ENCODE measurements at regions not wholly inside any gene's neighbourhood (a gene's known extent, or its start where the extent isn't known, plus 50 kb on each side); places are given as distances from the start of the nearest gene placed in this dataset.
"Not testable (repeated sequence)": the region's sequence is repeated elsewhere in the genome, so short reads cannot be mapped to it uniquely, and the experiment has no call there.

GRCh38 chr12:83763425-83763824 is 1076.7 kb downstream of the TMTC2 start:
- DNase-seq (ENCODE audit: low read depth in 1 of 2, low spot score in 1 of 2) = no peak

DNA sequence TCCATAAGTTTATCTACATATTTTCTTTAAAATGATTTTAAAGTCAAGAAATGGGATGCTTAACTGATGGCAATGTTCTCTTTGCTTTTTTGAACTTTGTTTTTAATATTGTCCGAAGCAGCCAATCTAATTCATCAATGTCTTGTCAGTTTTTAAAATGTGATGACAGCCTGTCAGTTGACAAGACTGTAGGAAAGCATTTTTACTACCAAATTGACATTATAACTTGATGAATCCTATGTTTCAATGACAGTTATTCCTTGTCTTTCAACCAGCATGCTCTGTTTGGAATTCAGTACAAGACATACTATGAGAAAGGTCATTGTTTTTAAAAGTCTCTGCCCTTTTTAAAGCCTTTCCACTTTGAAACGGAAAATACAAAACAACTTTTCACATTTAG is 1073.2 kb downstream of the TMTC2 start:
- DNase-seq (ENCODE audit: low read depth in 1 of 2, low spot score in 1 of 2) = no peak

GRCh38 chr12:83758888-83759631 is 1072.4 kb downstream of the TMTC2 start:
- no peak for DNase-seq (ENCODE audit: low read depth in 1 of 2, low spot score in 1 of 2)

DNA sequence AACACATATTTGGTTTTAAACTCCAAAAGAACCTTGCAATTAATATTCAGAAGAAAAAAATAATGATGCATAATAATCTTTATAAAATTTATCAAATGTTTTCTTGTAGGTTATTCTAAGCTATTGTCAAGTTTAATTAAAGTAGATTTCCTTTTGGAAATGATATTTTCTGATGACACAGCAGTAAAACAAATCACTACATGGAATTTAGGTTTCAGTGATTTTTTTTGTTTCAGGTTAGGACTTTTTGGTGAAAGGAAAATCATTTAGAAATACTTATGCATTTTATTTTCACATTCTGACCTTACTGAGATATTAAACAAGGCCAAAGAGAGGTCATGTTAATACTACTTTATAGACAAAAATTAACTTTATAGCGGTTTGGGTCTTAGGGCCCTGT is 1067.2 kb downstream of the TMTC2 start:
- DNase-seq (ENCODE audit: low read depth in 1 of 2, low spot score in 1 of 2) = no peak

DNA sequence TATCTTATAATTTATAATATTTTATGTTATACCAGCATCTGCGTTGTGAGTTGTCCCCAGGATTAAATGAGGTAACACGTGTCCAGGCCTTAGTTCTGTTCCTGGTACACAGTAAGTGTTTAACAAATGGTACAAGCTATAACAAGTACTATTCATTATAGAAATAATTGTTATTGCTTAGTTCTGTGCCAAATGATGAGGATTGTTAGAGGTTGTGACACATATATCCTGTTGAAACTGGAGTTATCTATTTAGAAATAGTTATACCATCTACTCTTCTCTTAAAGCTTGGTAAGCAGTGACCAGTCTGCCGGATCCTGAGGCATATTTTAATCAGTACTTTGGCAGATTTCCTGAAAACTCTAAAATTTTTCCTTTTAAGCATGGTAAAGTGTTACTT is 1066.5 kb downstream of the TMTC2 start:
- no peak for DNase-seq (ENCODE audit: low read depth in 1 of 2, low spot score in 1 of 2)

GRCh38 chr12:83739607-83740006 is 1052.9 kb downstream of the TMTC2 start:
- no peak for DNase-seq (ENCODE audit: low read depth in 1 of 2, low spot score in 1 of 2)

- no peak for DNase-seq (ENCODE audit: low read depth in 1 of 2, low spot score in 1 of 2)
These were observed 1024.1 kb downstream of the TMTC2 start for GRCh38 chr12:83710851-83711250.

- DNase-seq (ENCODE audit: low read depth in 1 of 2, low spot score in 1 of 2) = no peak
These were observed 1023.2 kb downstream of the TMTC2 start for GRCh38 chr12:83709899-83710298.

DNA sequence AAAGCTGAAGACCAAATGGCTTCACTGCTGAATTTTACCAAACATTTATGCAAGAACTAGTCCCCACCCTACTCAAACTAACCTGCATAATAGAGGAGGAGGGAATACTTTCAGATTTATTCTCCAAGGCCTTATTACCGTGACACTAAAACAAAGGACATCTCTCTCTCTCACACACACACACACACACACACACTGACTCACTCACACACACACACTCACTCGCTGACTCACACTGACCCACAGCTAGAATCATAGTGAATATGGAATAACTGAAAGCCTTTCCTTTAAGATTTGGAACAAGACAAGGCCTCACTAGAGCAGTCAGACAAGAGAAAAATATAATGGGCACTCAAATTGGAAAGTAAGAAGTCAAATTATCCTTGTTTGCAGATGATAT is 1014.1 kb downstream of the TMTC2 start:
- no peak for DNase-seq (ENCODE audit: low read depth in 1 of 2, low spot score in 1 of 2)

GRCh38 chr12:83696311-83696710 is 1009.6 kb downstream of the TMTC2 start:
- DNase-seq (ENCODE audit: low read depth in 1 of 2, low spot score in 1 of 2) = not testable (repeated sequence)

GRCh38 chr12:83691730-83692129 is 1005.0 kb downstream of the TMTC2 start:
- no peak for DNase-seq (ENCODE audit: low read depth in 1 of 2, low spot score in 1 of 2)

- DNase-seq (ENCODE audit: low read depth in 1 of 2, low spot score in 1 of 2) = no peak
These were observed 1003.8 kb downstream of the TMTC2 start for GRCh38 chr12:83690465-83690864.

DNA sequence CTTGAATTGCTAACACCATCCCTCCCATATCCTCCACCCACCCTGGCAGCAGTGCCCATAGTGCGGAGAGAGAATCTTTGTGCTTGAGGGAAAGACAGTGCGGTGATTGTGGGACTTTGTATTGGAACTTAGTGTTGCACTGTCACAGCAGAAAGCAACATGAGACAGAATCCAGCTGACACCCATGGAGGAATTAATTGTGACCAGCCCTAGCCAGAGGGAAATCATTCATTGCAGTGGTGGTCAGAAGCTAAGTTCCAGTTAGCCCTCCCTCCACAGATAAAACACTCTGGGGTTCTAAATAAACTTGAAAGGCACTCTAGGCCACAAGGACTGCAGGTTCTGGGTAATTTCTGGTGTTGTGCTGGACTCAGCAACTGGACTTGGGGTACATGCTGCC is 1002.6 kb downstream of the TMTC2 start:
- no peak for DNase-seq (ENCODE audit: low read depth in 1 of 2, low spot score in 1 of 2)

GRCh38 chr12:83676781-83677295 is 990.1 kb downstream of the TMTC2 start:
- DNase-seq (ENCODE audit: low read depth in 1 of 2, low spot score in 1 of 2) = no peak

- no peak for DNase-seq (ENCODE audit: low read depth in 1 of 2, low spot score in 1 of 2)
These were observed 980.0 kb downstream of the TMTC2 start for GRCh38 chr12:83666690-83667089.

GRCh38 chr12:83665634-83666218 is 979.0 kb downstream of the TMTC2 start:
- DNase-seq (ENCODE audit: low read depth in 1 of 2, low spot score in 1 of 2) = no peak

DNA sequence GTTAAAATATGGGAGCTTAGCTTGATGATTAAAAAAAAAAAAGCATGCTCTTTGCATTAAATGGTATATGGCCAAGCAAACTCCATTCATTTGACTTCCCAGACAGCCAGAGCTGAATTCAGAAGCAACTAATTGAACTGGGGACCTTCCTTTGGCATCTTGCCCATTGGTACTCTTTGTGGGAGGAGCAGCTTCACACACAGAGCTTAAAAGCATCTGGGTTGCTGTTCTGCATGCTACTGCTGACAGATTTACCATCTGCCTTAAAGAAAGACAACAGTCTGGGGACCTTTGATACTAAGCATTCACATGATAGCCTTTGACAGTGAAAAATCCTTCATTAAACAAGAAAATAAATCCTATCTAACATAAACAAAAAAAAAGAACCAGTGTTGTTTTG is 977.9 kb downstream of the TMTC2 start:
- DNase-seq (ENCODE audit: low read depth in 1 of 2, low spot score in 1 of 2) = no peak

- no peak for DNase-seq (ENCODE audit: low read depth in 1 of 2, low spot score in 1 of 2)
These were observed 974.1 kb downstream of the TMTC2 start for GRCh38 chr12:83660727-83661358.

DNA sequence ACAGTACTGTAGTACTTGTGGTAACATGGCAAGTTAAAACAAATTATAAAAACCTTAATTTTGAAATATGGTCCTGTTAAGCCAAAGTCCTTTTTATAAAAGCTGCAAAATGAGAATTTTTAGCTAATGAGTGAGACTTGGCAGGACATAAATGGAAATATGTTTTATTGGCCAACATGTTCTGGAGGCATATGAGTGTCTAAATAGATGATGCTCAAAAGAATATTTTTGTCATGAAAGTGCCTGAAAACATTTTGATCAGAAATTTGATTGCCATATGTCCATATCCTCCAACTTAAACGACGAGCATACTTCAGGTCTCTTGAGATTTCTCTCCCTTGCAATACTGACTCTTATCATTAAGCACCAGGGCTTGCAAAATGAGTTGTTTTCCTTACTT is 972.6 kb downstream of the TMTC2 start:
- no peak for DNase-seq (ENCODE audit: low read depth in 1 of 2, low spot score in 1 of 2)

DNA sequence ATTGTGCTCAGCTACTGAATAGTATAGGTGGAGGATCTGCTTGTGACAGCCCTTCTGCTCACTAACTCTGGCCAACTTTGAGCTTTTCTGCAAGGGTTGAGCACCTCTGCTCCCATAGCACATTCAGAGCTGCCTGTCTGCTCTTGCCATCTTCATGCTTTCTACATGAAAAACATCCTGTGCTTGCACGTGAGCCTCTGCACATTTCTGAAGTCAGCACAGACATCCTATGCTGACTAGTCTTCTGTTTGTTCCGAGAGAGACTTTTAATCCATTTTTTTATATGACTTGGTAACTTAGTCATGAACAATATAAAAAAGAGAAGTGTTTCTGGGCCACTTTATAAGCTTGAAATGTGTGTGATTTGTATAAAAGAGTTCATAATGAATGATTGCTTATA is 969.3 kb downstream of the TMTC2 start:
- no peak for DNase-seq (ENCODE audit: low read depth in 1 of 2, low spot score in 1 of 2)

DNA sequence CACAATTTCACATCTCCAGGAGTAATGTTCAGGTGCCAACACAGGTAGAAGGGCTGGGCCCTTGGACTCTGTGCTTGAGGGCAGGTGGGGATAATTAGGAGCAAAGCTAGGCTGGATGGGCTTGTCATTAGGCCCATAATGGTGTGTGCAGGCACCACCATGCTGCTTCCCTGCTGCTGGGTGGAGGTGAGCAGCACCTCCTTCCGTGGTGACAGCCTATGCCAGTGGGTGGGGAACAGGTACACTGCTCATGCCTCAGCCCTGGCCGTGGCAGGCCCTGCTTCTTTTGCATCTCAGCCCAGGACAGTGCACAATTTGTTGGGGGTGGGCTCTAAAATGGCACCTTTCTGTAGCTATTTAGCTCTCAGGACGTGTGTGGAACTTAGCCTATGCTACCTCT is 955.5 kb downstream of the TMTC2 start:
- DNase-seq (ENCODE audit: low read depth in 1 of 2, low spot score in 1 of 2) = no peak

DNA sequence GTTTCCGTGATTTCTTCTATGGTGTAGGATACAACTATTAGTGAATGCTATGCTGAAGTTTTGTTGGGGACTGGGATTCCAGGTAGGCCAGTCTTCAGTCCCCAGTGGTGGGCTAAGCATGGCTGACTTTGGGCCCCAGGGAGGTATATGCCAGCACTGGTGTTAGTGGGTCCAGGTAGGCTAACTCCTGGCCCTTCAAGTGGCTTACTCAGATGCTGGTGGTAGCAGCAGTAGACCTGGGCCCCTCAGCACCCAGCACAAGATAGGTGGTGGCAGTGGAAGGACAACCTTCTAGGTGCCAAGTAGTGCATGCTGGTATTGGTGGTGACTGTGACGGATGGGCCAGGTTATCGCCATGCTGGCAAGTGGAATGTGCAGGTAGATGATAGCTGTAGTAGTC is 955.1 kb downstream of the TMTC2 start:
- DNase-seq (ENCODE audit: low read depth in 1 of 2, low spot score in 1 of 2) = no peak
